ENCODE measurements at regions not wholly inside any gene's neighbourhood (a gene's known extent, or its start where the extent isn't known, plus 50 kb on each side); places are given as distances from the start of the nearest gene placed in this dataset.

DNA sequence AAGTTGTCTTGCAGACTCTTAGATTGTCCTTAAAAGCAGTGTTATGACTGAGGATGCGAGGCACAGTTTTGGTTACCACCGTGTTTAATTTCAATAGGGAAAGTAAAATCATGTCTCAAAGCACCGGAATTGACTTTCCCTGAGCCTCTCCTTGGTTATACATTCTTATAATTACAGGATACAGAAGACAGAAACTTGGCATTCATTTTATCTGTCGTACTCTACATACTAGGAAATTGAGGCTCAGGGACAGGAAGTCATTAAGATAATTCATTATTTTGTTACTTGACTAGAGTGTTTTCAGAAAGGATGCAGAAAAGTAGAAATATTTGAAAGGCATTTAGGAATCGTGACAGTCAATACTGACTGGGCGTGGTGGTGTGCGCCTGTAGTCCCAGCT lies 54.0 kb upstream of the SPATA31D4 start:
- Histone ChIP-seq H3K9me3 (no peaks in the 10 kb centered on the region), H3K4me1 (no peaks in the 10 kb centered on the region), H3K4me3 (no peak overlapping the region), H3K36me3 (no peaks in the 10 kb centered on the region), H3K27me3 (no peaks in the 10 kb centered on the region), H3K27ac (no peak overlapping the region)
- DNase-seq = no peak
- no peak for TF ChIP-seq POLR2A (IDR thresholded peaks at IDR 0.05)
- TF ChIP-seq, protein P1, sequence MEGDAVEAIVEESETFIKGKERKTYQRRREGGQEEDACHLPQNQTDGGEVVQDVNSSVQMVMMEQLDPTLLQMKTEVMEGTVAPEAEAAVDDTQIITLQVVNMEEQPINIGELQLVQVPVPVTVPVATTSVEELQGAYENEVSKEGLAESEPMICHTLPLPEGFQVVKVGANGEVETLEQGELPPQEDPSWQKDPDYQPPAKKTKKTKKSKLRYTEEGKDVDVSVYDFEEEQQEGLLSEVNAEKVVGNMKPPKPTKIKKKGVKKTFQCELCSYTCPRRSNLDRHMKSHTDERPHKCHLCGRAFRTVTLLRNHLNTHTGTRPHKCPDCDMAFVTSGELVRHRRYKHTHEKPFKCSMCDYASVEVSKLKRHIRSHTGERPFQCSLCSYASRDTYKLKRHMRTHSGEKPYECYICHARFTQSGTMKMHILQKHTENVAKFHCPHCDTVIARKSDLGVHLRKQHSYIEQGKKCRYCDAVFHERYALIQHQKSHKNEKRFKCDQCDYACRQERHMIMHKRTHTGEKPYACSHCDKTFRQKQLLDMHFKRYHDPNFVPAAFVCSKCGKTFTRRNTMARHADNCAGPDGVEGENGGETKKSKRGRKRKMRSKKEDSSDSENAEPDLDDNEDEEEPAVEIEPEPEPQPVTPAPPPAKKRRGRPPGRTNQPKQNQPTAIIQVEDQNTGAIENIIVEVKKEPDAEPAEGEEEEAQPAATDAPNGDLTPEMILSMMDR (IDR thresholded peaks at IDR 0.05) = no peak

- no peak for DNase-seq
- no peak overlapping the region for H3K27ac ChIP-seq
- no peaks in the 10 kb centered on the region for H3K4me1 ChIP-seq
These were observed 53.3 kb upstream of the SPATA31D4 start for GRCh38 chr9:81874931-81875330.

GRCh38 chr9:81877047-81877446 lies 51.2 kb upstream of the SPATA31D4 start:
- no peak for DNase-seq
- Histone ChIP-seq H3K36me3 (no peaks in the 10 kb centered on the region), H3K4me1 (no peaks in the 10 kb centered on the region), H3K27ac (no peak overlapping the region), H3K4me3 (no peak overlapping the region), H3K27me3 (no peaks in the 10 kb centered on the region), H3K9me3 (no peaks in the 10 kb centered on the region)
- TF ChIP-seq, protein P1 (IDR thresholded peaks at IDR 0.05) = no peak
- no peak for TF ChIP-seq POLR2A (IDR thresholded peaks at IDR 0.05)

More at GRCh38 chr9:81874931-81875330, 53.3 kb upstream of the SPATA31D4 start:
- Histone ChIP-seq H3K27me3 (no peaks in the 10 kb centered on the region), H3K9me3 (no peaks in the 10 kb centered on the region), H3K36me3 (no peaks in the 10 kb centered on the region), H3K4me3 (no peak overlapping the region)
- TF ChIP-seq, protein P1 (IDR thresholded peaks at IDR 0.05) = no peak
- TF ChIP-seq POLR2A (IDR thresholded peaks at IDR 0.05) = no peak

All from Peyer's patch (tissue), 4 donors.